ENCODE measurements at regions not wholly inside any gene's neighbourhood (a gene's known extent, or its start where the extent isn't known, plus 50 kb on each side); places are given as distances from the start of the nearest gene placed in this dataset.
"Not testable (repeated sequence)": the region's sequence is repeated elsewhere in the genome, so short reads cannot be mapped to it uniquely, and the experiment has no call there.

- Histone ChIP-seq H2AK5ac (ENCODE audit: low read length) (no peak overlapping the region), H2BK15ac (replicated peaks; ENCODE audit: low read depth) (no peak overlapping the region), H4K8ac (ENCODE audit: low read depth, low read length) (no peak overlapping the region), H2BK5ac (ENCODE audit: low read length) (no peak overlapping the region), H3K27ac (ENCODE audit: low read depth, low read length) (no peak overlapping the region), H4K5ac (ENCODE audit: low read length) (no peak overlapping the region), H3K18ac (ENCODE audit: low read length) (no peak overlapping the region), H2BK120ac (ENCODE audit: low read depth, low read length) (no peak overlapping the region), H3K27me3 (ENCODE audit: insufficient read depth, low read length, poor library complexity) (no peaks in the 10 kb centered on the region), H3K23ac (ENCODE audit: low read length) (no peak overlapping the region), H3K4ac (ENCODE audit: low read depth, low read length) (no peak overlapping the region), H3K4me2 (ENCODE audit: low read length) (no peak overlapping the region), H3K79me1 (ENCODE audit: low read length) (no peaks in the 10 kb centered on the region), H3K4me3 (ENCODE audit: low read length) (no peak overlapping the region), H3K79me2 (ENCODE audit: control insufficient read depth, insufficient read depth, low read length) (no peaks in the 10 kb centered on the region), H3K36me3 (ENCODE audit: control insufficient read depth, insufficient read depth, low read length) (no peaks in the 10 kb centered on the region), H3K4me1 (ENCODE audit: control insufficient read depth, low read depth, low read length) (no peaks in the 10 kb centered on the region), H3K9ac (ENCODE audit: low read length) (no peak overlapping the region), H3K56ac (ENCODE audit: low read length) (no peak overlapping the region)
- DNase-seq = no peak
- no CpG with 5 or more reads among the region's 6 CpGs for WGBS (ENCODE audit: extremely low coverage, insufficient coverage, low lambda C conversion rate)
These were observed 77.4 kb upstream of the LRCH1 start for GRCh38 chr13:46475541-46475991.

GRCh38 chr13:46473806-46474205 is 79.2 kb upstream of the LRCH1 start:
- Histone ChIP-seq H4K8ac (ENCODE audit: low read depth, low read length) (no peak overlapping the region), H2BK5ac (ENCODE audit: low read length) (no peak overlapping the region), H3K36me3 (ENCODE audit: control insufficient read depth, insufficient read depth, low read length) (no peaks in the 10 kb centered on the region), H3K4me3 (ENCODE audit: low read length) (no peak overlapping the region), H3K27ac (ENCODE audit: low read depth, low read length) (no peak overlapping the region), H3K56ac (ENCODE audit: low read length) (peak overlapping the region; percentile 47), H2AK5ac (ENCODE audit: low read length) (peak overlapping the region; percentile 68), H2BK120ac (ENCODE audit: low read depth, low read length) (no peak overlapping the region), H3K18ac (ENCODE audit: low read length) (peak overlapping the region; percentile 75), H3K4me2 (ENCODE audit: low read length) (no peak overlapping the region), H4K5ac (ENCODE audit: low read length) (no peak overlapping the region), H3K4ac (ENCODE audit: low read depth, low read length) (no peak overlapping the region), H3K9ac (ENCODE audit: low read length) (no peak overlapping the region), H3K4me1 (ENCODE audit: control insufficient read depth, low read depth, low read length) (no peaks in the 10 kb centered on the region), H3K79me2 (ENCODE audit: control insufficient read depth, insufficient read depth, low read length) (no peaks in the 10 kb centered on the region), H3K23ac (ENCODE audit: low read length) (no peak overlapping the region), H3K79me1 (ENCODE audit: low read length) (no peaks in the 10 kb centered on the region), H3K27me3 (ENCODE audit: insufficient read depth, low read length, poor library complexity) (no peaks in the 10 kb centered on the region), H2BK15ac (replicated peaks; ENCODE audit: low read depth) (no peak overlapping the region)
- WGBS (ENCODE audit: extremely low coverage, insufficient coverage, low lambda C conversion rate) = no CpG with 5 or more reads among the region's 3 CpGs
- peak; percentile 92 for DNase-seq

- Histone ChIP-seq H3K9ac (ENCODE audit: low read length) (no peak overlapping the region), H3K56ac (ENCODE audit: low read length) (no peak overlapping the region), H3K4ac (ENCODE audit: low read depth, low read length) (peak overlapping the region; percentile 4), H4K5ac (ENCODE audit: low read length) (no peak overlapping the region), H2AK5ac (ENCODE audit: low read length) (no peak overlapping the region), H3K4me3 (ENCODE audit: low read length) (no peak overlapping the region), H3K4me2 (ENCODE audit: low read length) (no peak overlapping the region), H3K4me1 (ENCODE audit: control insufficient read depth, low read depth, low read length) (no peaks in the 10 kb centered on the region), H4K8ac (ENCODE audit: low read depth, low read length) (no peak overlapping the region), H3K18ac (ENCODE audit: low read length) (no peak overlapping the region), H2BK15ac (replicated peaks; ENCODE audit: low read depth) (no peak overlapping the region), H3K27me3 (ENCODE audit: insufficient read depth, low read length, poor library complexity) (no peaks in the 10 kb centered on the region), H3K27ac (ENCODE audit: low read depth, low read length) (no peak overlapping the region), H2BK120ac (ENCODE audit: low read depth, low read length) (no peak overlapping the region), H3K36me3 (ENCODE audit: control insufficient read depth, insufficient read depth, low read length) (no peaks in the 10 kb centered on the region), H3K79me2 (ENCODE audit: control insufficient read depth, insufficient read depth, low read length) (no peaks in the 10 kb centered on the region), H2BK5ac (ENCODE audit: low read length) (no peak overlapping the region), H3K79me1 (ENCODE audit: low read length) (no peaks in the 10 kb centered on the region), H3K23ac (ENCODE audit: low read length) (no peak overlapping the region)
- peak; percentile 92 for DNase-seq
- WGBS (ENCODE audit: extremely low coverage, insufficient coverage, low lambda C conversion rate) = no CpG with 5 or more reads among the region's 5 CpGs
These were observed 80.6 kb upstream of the LRCH1 start for GRCh38 chr13:46472384-46472783.

- H3K27ac ChIP-seq (ENCODE audit: low read depth, low read length); H2BK15ac ChIP-seq (replicated peaks; ENCODE audit: low read depth); H3K79me2 ChIP-seq (ENCODE audit: control insufficient read depth, insufficient read depth, low read length); H2BK120ac ChIP-seq (ENCODE audit: low read depth, low read length); DNase-seq; H4K5ac ChIP-seq (ENCODE audit: low read length); H2BK5ac ChIP-seq (ENCODE audit: low read length); H3K4me3 ChIP-seq (ENCODE audit: low read length); H3K4me2 ChIP-seq (ENCODE audit: low read length); H3K18ac ChIP-seq (ENCODE audit: low read length); H3K9ac ChIP-seq (ENCODE audit: low read length); H3K79me1 ChIP-seq (ENCODE audit: low read length); H3K27me3 ChIP-seq (ENCODE audit: insufficient read depth, low read length, poor library complexity); H3K23ac ChIP-seq (ENCODE audit: low read length); H3K4me1 ChIP-seq (ENCODE audit: control insufficient read depth, low read depth, low read length); H4K8ac ChIP-seq (ENCODE audit: low read depth, low read length); H3K36me3 ChIP-seq (ENCODE audit: control insufficient read depth, insufficient read depth, low read length); H2AK5ac ChIP-seq (ENCODE audit: low read length); H3K56ac ChIP-seq (ENCODE audit: low read length): not testable (repeated sequence)
- WGBS (ENCODE audit: extremely low coverage, insufficient coverage, low lambda C conversion rate) = no CpG with 5 or more reads among the region's 12 CpGs
- peak overlapping the region; percentile 9 for H3K4ac ChIP-seq (ENCODE audit: low read depth, low read length)
These were observed 82.6 kb upstream of the RUBCNL start for GRCh38 chr13:46469699-46470098.

- Histone ChIP-seq H3K27ac (ENCODE audit: low read depth, low read length) (no peak overlapping the region), H2AK5ac (ENCODE audit: low read length) (no peak overlapping the region), H3K4me1 (ENCODE audit: control insufficient read depth, low read depth, low read length) (no peaks in the 10 kb centered on the region), H2BK5ac (ENCODE audit: low read length) (no peak overlapping the region), H2BK15ac (replicated peaks; ENCODE audit: low read depth) (no peak overlapping the region), H3K79me2 (ENCODE audit: control insufficient read depth, insufficient read depth, low read length) (no peaks in the 10 kb centered on the region), H3K56ac (ENCODE audit: low read length) (no peak overlapping the region), H3K23ac (ENCODE audit: low read length) (no peak overlapping the region), H3K4me3 (ENCODE audit: low read length) (no peak overlapping the region), H3K4ac (ENCODE audit: low read depth, low read length) (no peak overlapping the region), H4K8ac (ENCODE audit: low read depth, low read length) (no peak overlapping the region), H3K79me1 (ENCODE audit: low read length) (no peaks in the 10 kb centered on the region), H3K4me2 (ENCODE audit: low read length) (no peak overlapping the region), H3K9ac (ENCODE audit: low read length) (no peak overlapping the region), H3K27me3 (ENCODE audit: insufficient read depth, low read length, poor library complexity) (no peaks in the 10 kb centered on the region), H4K5ac (ENCODE audit: low read length) (no peak overlapping the region), H2BK120ac (ENCODE audit: low read depth, low read length) (no peak overlapping the region), H3K36me3 (ENCODE audit: control insufficient read depth, insufficient read depth, low read length) (no peaks in the 10 kb centered on the region), H3K18ac (ENCODE audit: low read length) (no peak overlapping the region)
- no peak for DNase-seq
- no CpG with 5 or more reads among the region's 2 CpGs for WGBS (ENCODE audit: extremely low coverage, insufficient coverage, low lambda C conversion rate)
These were observed 81.8 kb upstream of the RUBCNL start for GRCh38 chr13:46468570-46469463.

All from mesendoderm (in vitro differentiated cells).